Mesenchymal stem cell (in vitro differentiated cells and primary cell): ENCODE measurements at regions not wholly inside any gene's neighbourhood (a gene's known extent, or its start where the extent isn't known, plus 50 kb on each side); places are given as distances from the start of the nearest gene placed in this dataset.

Source experiments
- DNase-seq: peaks from one replicate; pipeline ENCODE4 v3.0.0-alpha.2; 2013
- H2AFZ ChIP-seq: one replicate; pipeline ENCODE4 v1.6.1; 2013; ENCODE audit warnings: low read depth, mild to moderate bottlenecking, control low read depth, inconsistent platforms, low read length, moderate library complexity
- H2AK5ac ChIP-seq: 2 replicates; pipeline ENCODE4 v1.6.1; 2013; ENCODE audit warnings: low read length, moderate library complexity, mild to moderate bottlenecking, inconsistent platforms; ENCODE audit not compliant: severe bottlenecking
- H2BK120ac ChIP-seq: one replicate; pipeline ENCODE4 v1.6.1; 2013; ENCODE audit warnings: low read depth, mild to moderate bottlenecking, inconsistent platforms, low read length, moderate library complexity
- H2BK12ac ChIP-seq, 2 experiments: one replicate each; pipeline ENCODE4 v1.6.1; 2013; ENCODE audit warnings: inconsistent platforms in 2 of 2, low read length in 2 of 2, mild to moderate bottlenecking in 2 of 2, moderate library complexity in 2 of 2, control low read depth in 1 of 2
- H2BK15ac ChIP-seq: one replicate; pipeline ENCODE4 v1.6.1; 2013; ENCODE audit warnings: mild to moderate bottlenecking, low read depth, inconsistent platforms; ENCODE audit not compliant: poor library complexity, severe bottlenecking
- H2BK5ac ChIP-seq: 2 replicates; pipeline ENCODE4 v1.6.1; 2013; ENCODE audit warnings: low read depth, mild to moderate bottlenecking, low read length, control low read depth, inconsistent platforms; ENCODE audit not compliant: poor library complexity, severe bottlenecking
- H3K14ac ChIP-seq, 2 experiments: one replicate each; pipeline ENCODE4 v1.6.1; 2013; ENCODE audit warnings: inconsistent platforms in 2 of 2, low read length in 2 of 2, control low read depth in 1 of 2, mild to moderate bottlenecking in 1 of 2, moderate library complexity in 1 of 2
- H3K18ac ChIP-seq, 2 experiments: one replicate each; pipeline ENCODE4 v1.6.1; 2013; ENCODE audit warnings: inconsistent platforms in 2 of 2, low read length in 2 of 2, control low read depth in 1 of 2, low read depth in 1 of 2, mild to moderate bottlenecking in 1 of 2
- H3K23ac ChIP-seq, 2 experiments: one replicate each; pipeline ENCODE4 v1.6.1; 2013; ENCODE audit warnings: inconsistent platforms in 2 of 2, low read length in 2 of 2, mild to moderate bottlenecking in 2 of 2, moderate library complexity in 2 of 2, control low read depth in 1 of 2
- H3K27ac ChIP-seq: 2 replicates; pipeline ENCODE4 v1.5.1; 2013; ENCODE audit warnings: mild to moderate bottlenecking, moderate library complexity, low read length, control low read depth, inconsistent platforms; ENCODE audit not compliant: poor library complexity, severe bottlenecking
- H3K27me3 ChIP-seq, 2 experiments: 2 replicates each; pipeline versions ENCODE4 v1.6.1 to v1.7.0; 2013; ENCODE audit warnings: low read length in 2 of 2, mild to moderate bottlenecking in 2 of 2, moderate library complexity in 2 of 2, control low read depth in 1 of 2, inconsistent platforms in 1 of 2; ENCODE audit not compliant: control insufficient read depth in 1 of 2, insufficient read depth in 1 of 2
- H3K36me3 ChIP-seq, 2 experiments: 2 replicates each; pipeline versions ENCODE4 v1.6.1 to v1.7.0; 2013; ENCODE audit warnings: low read length in 2 of 2, control low read depth in 1 of 2, inconsistent platforms in 1 of 2, low read depth in 1 of 2, mild to moderate bottlenecking in 1 of 2; ENCODE audit not compliant: insufficient read depth in 2 of 2, control insufficient read depth in 1 of 2
- H3K4ac ChIP-seq, 2 experiments: one replicate each; pipeline ENCODE4 v1.6.1; 2013; ENCODE audit warnings: inconsistent platforms in 2 of 2, low read length in 2 of 2, mild to moderate bottlenecking in 2 of 2, moderate library complexity in 2 of 2, control low read depth in 1 of 2, low read depth in 1 of 2
- H3K4me1 ChIP-seq: 2 replicates; pipeline ENCODE4 v1.6.1; 2013; ENCODE audit warnings: low read depth, low read length, control low read depth; ENCODE audit not compliant: control insufficient read depth, insufficient read depth
- H3K4me2 ChIP-seq: 2 replicates; pipeline ENCODE4 v1.6.1; 2013; ENCODE audit warnings: low read length, mild to moderate bottlenecking, inconsistent platforms; ENCODE audit not compliant: poor library complexity, severe bottlenecking
- H3K4me3 ChIP-seq, 2 experiments: 2 replicates each; pipeline versions ENCODE4 v1.5.1 to v1.7.0; 2013; ENCODE audit warnings: low read length in 2 of 2, mild to moderate bottlenecking in 2 of 2, control low read depth in 1 of 2, low read depth in 1 of 2; ENCODE audit not compliant: insufficient read depth in 1 of 2
- H3K79me1 ChIP-seq: replicated peaks from 2 replicates; pipeline ENCODE4 v1.6.1; 2013; ENCODE audit warnings: mild to moderate bottlenecking, control low read depth, low read length, inconsistent platforms; ENCODE audit not compliant: poor library complexity, severe bottlenecking
- H3K9ac ChIP-seq: 2 replicates; pipeline ENCODE4 v1.7.0; 2013; ENCODE audit warnings: mild to moderate bottlenecking, low read length, moderate library complexity
- H3K9me3 ChIP-seq: 2 replicates; pipeline ENCODE4 v1.7.0; 2013; ENCODE audit warnings: mild to moderate bottlenecking, low read length; ENCODE audit not compliant: control insufficient read depth
- H4K8ac ChIP-seq: one replicate; pipeline ENCODE4 v1.6.1; 2013; ENCODE audit warnings: inconsistent platforms, mild to moderate bottlenecking, low read length, moderate library complexity
- H4K91ac ChIP-seq: one replicate; pipeline ENCODE4 v1.6.1; 2013; ENCODE audit warnings: mild to moderate bottlenecking, low read length, inconsistent platforms
- WGBS: methylation state at CpG from one replicate; pipeline ENCODE4 v1.1.7; 2013; ENCODE audit warnings: mixed read lengths; 5-methylcytosine and 5-hydroxymethylcytosine counted together

- Histone ChIP-seq H2AFZ (no peak overlapping the region), H3K4me1 (no peaks in the 10 kb centered on the region), H3K4me2 (no peak overlapping the region), H2BK15ac (no peak overlapping the region), H2BK5ac (no peak overlapping the region), H3K36me3 (no peaks in the 10 kb centered on the region), H3K9ac (no peak overlapping the region), H3K23ac (no peak overlapping the region), H2AK5ac (no peak overlapping the region), H3K79me1 (no peaks in the 10 kb centered on the region), H3K14ac (no peak overlapping the region), H2BK12ac (no peak overlapping the region), H3K4me3 (no peak overlapping the region), H3K9me3 (peaks cover 5% of the 10 kb centered on the region), H3K27ac (no peak overlapping the region), H3K4ac (no peak overlapping the region), H3K27me3 (peaks cover 0 to 30% of the 10 kb centered on the region in 2 experiments), H4K8ac (no peak overlapping the region), H2BK120ac (no peak overlapping the region), H3K18ac (no peak overlapping the region), H4K91ac (no peak overlapping the region)
- 71% methylated on average over 6 of the region's 6 CpGs for WGBS
- no peak for DNase-seq
Measured at GRCh38 chr14:98966475-98967162, 305.4 kb downstream of the BCL11B start.

GRCh38 chr14:98974113-98974512, 297.9 kb downstream of the BCL11B start:
- no peaks in the 10 kb centered on the region for H3K36me3 ChIP-seq
- H2BK120ac ChIP-seq = no peak overlapping the region
- no peak overlapping the region for H4K91ac ChIP-seq
- WGBS = 60% methylated on average over 1 of the region's 1 CpG
- no peaks in the 10 kb centered on the region for H3K27me3 ChIP-seq
- H2BK12ac ChIP-seq = no peak overlapping the region
- H2AK5ac ChIP-seq = no peak overlapping the region
- no peak overlapping the region for H3K18ac ChIP-seq
- H3K23ac ChIP-seq = no peak overlapping the region
- H3K27ac ChIP-seq = no peak overlapping the region
- H3K79me1 ChIP-seq = no peaks in the 10 kb centered on the region
- no peak overlapping the region for H3K4ac ChIP-seq
- no peak overlapping the region for H3K4me2 ChIP-seq
- H3K4me1 ChIP-seq = no peaks in the 10 kb centered on the region
- H3K14ac ChIP-seq = no peak overlapping the region
- H2BK5ac ChIP-seq = no peak overlapping the region
- DNase-seq = no peak
- no peak overlapping the region for H3K4me3 ChIP-seq
- no peak overlapping the region for H4K8ac ChIP-seq
- no peak overlapping the region for H2BK15ac ChIP-seq
- H3K9me3 ChIP-seq = no peaks in the 10 kb centered on the region
- no peak overlapping the region for H3K9ac ChIP-seq
- no peak overlapping the region for H2AFZ ChIP-seq

GRCh38 chr14:98976271-98976670, 295.7 kb downstream of the BCL11B start:
- no peak for DNase-seq
- WGBS = 73% methylated on average over 3 of the region's 3 CpGs

GRCh38 chr14:98977451-98977850, 294.5 kb downstream of the BCL11B start:
- no peak overlapping the region for H3K27ac ChIP-seq
- H2AFZ ChIP-seq = no peak overlapping the region
- no peak overlapping the region for H4K8ac ChIP-seq

More at GRCh38 chr14:98976271-98976670, 295.7 kb downstream of the BCL11B start:
- no peak overlapping the region for H3K4me2 ChIP-seq
- H2BK12ac ChIP-seq = no peak overlapping the region
- no peak overlapping the region for H3K27ac ChIP-seq
- H2BK5ac ChIP-seq = no peak overlapping the region
- no peak overlapping the region for H3K18ac ChIP-seq
- no peak overlapping the region for H3K4me3 ChIP-seq
- H4K91ac ChIP-seq = no peak overlapping the region
- no peak overlapping the region for H3K23ac ChIP-seq
- H3K14ac ChIP-seq = no peak overlapping the region
- H2BK15ac ChIP-seq = no peak overlapping the region
- H2AFZ ChIP-seq = no peak overlapping the region
- H3K9ac ChIP-seq = no peak overlapping the region
- H3K27me3 ChIP-seq = no peaks in the 10 kb centered on the region
- no peak overlapping the region for H3K4ac ChIP-seq
- no peak overlapping the region for H4K8ac ChIP-seq
- H3K9me3 ChIP-seq = no peaks in the 10 kb centered on the region
- H3K36me3 ChIP-seq = no peaks in the 10 kb centered on the region
- H3K4me1 ChIP-seq = no peaks in the 10 kb centered on the region
- no peak overlapping the region for H2AK5ac ChIP-seq
- H2BK120ac ChIP-seq = no peak overlapping the region
- H3K79me1 ChIP-seq = no peaks in the 10 kb centered on the region

More at GRCh38 chr14:98977451-98977850, 294.5 kb downstream of the BCL11B start:
- H3K14ac ChIP-seq = no peak overlapping the region
- no peak overlapping the region for H2BK15ac ChIP-seq
- H2AK5ac ChIP-seq = no peak overlapping the region
- no peaks in the 10 kb centered on the region for H3K4me1 ChIP-seq
- H2BK12ac ChIP-seq = no peak overlapping the region
- H3K18ac ChIP-seq = no peak overlapping the region
- no peak for DNase-seq
- H3K4me2 ChIP-seq = no peak overlapping the region
- H4K91ac ChIP-seq = no peak overlapping the region
- no peak overlapping the region for H3K23ac ChIP-seq
- H2BK5ac ChIP-seq = no peak overlapping the region
- H3K4ac ChIP-seq = no peak overlapping the region
- no peaks in the 10 kb centered on the region for H3K9me3 ChIP-seq
- H3K9ac ChIP-seq = no peak overlapping the region
- H3K4me3 ChIP-seq = no peak overlapping the region
- peaks cover 0 to 1% of the 10 kb centered on the region in 2 experiments for H3K27me3 ChIP-seq
- no peaks in the 10 kb centered on the region for H3K36me3 ChIP-seq
- H2BK120ac ChIP-seq = no peak overlapping the region
- H3K79me1 ChIP-seq = no peaks in the 10 kb centered on the region
